ENCODE measurements at regions not wholly inside any gene's neighbourhood (a gene's known extent, or its start where the extent isn't known, plus 50 kb on each side); places are given as distances from the start of the nearest gene placed in this dataset.

DNA sequence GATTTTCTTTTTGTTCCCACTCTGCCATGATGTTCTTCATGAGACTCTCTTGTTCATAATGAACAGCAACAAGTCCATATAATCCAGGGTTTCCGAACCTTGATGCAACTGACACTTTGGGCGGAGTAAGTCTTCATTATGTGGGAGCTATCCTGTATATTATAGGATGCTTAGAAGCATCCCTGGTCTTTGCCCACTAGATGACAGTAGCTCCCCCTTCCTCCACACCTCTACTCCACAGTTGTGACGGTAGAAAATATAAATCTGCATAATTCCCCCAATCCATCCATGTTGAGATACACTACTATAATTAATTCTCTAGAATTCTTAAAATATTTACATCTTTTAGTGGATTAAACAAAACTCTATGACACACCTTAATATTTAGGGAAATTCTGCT, 482.2 kb upstream of the CELF4 start:
- DNase-seq, result no peak

DNA sequence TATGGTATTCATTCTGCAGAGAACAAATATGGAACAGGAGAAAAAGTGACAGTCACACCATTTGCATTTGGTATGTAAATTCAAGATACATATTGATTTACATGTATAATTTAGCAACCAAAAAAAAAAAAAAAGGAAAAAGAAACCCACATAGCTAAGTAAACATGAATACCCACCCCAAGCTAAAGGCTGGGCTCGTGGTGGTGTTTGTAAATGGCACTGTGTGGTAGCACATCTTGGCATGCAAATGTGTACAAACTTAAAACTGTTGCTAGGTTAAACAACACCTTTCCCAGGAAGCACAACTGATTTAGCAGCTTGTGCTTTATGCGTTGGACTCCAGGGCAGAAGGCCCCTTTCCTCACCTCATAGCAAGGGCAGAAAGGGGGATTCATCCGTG, 481.1 kb upstream of the CELF4 start:
- no peak for DNase-seq

DNA sequence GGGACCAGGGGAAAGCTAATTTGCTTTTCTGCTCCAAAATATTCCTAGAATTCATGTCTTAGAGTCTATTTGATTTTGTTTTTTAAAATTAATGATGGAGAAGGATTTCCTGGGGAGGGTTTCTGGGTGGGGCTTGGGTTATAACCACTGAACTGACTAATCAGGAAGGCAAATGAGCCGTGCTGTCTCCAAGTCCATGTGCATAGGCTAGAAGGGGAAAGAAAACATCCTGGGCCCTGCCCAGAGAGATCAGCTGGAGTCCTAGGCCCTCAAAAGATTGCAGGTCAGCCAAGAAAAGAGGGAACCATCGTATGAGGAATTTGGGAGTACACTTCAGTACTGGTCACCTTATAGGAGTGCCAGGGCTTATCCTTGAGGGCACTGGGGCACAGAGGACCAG, 480.2 kb upstream of the CELF4 start:
- DNase-seq, result no peak

DNA sequence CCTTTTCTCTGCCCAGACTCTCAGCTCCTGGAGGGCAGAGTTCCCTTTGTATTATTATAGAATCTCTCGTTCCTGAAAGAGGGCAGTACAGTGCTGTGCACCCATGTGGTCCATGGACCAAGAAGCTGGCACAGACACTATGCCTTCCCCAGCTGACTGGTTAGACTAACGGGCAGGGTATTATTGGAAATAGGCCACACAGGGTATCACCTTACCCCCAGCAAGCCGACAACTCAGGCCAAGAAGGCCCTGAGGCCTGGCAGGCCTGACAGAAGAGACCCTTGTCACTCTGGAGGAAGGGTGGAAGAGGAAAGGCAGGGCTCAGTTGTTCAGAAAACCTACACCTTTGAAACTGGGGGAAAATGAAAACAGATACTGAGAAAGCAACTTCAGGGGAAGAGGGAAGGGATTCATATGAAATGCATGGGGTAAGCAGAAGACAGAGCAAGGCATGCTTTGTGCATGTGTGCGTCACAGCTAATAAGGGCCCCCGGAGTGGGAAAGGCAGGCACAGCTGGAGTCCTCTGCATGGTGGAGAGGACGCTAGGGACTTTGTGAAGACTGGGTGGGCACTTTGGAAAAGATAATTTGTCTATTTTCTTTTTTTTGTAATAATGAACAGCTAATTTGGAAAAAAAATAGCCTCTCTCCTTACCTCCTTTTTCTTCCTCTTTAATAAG, 476.8 kb upstream of the CELF4 start:
- no peak for DNase-seq

DNA sequence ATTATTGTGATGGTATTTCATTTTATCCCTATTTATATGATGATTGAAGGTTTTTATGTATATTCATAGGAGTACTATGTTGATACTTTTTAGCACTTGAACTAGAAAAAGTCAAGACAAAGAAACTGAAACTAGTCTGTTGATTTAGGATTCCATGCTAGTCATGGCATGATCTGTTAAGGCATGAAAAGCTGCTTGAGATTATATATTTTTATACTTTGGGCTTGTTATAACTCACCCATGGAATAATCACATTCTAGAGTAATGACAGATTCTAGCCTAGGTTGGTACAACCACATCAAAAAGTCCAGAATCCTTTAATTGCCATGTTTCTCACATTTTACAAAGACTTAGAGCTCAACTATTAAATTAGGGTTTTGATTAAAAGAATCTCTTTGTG, 472.6 kb upstream of the CELF4 start:
- DNase-seq, result no peak

DNA sequence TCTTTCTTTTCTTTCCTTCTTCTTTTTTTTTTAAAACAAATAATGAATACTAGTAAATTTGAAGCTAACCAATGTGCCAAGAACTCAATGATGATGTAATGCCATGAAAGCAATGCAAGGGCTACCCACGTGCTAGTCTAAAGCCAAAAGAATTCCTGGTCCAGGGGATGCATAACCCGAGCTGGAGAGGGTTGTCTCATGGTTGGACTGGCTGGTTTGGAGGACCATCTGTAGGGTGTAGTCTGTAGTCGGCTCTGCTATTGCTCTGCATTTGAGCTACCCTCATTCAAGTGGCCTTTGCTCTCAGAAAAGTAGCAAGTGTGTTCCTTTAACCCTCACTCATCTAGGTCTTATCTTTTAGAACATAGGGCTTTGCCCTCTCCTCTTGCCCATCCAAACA, 469.6 kb upstream of the CELF4 start:
- DNase-seq, result no peak

DNA sequence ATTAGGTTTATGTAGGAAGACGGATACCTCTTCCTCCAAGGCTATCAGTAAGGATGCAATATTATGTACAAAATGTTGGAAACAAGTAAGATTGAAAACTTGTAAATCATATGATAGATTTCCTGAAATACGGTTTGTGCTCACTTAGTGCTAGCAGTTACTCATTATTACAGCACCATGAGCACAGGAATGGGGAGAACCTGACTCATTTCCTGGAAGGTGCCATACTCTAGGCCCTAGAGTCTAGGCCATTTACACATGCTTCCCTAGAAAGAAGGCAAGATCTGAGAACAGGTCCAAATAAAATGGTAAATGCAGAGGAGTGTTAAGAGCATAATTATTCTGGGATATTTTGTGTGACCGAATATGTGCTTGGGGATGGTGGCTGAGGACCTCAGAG, 467.7 kb upstream of the CELF4 start:
- DNase-seq, result no peak

DNA sequence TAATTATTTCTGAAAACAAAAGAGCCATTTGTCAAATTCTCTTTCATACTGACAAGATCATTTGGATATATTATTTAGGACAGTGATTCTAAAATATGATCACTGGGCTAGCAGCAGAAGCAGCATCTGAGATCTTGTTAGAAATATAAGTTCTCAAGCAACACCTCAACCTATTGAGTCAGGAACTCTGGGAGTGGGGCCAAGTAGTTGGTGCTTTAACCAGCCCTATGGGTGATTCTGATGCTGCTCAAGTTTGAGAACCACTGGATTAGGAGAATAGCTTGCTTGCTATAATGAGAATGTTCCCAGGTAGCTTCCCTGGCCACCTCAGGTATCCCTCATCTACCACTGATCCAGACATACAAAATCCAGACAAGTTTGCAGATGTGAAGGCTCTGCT, 466.9 kb upstream of the CELF4 start:
- no peak for DNase-seq

DNA sequence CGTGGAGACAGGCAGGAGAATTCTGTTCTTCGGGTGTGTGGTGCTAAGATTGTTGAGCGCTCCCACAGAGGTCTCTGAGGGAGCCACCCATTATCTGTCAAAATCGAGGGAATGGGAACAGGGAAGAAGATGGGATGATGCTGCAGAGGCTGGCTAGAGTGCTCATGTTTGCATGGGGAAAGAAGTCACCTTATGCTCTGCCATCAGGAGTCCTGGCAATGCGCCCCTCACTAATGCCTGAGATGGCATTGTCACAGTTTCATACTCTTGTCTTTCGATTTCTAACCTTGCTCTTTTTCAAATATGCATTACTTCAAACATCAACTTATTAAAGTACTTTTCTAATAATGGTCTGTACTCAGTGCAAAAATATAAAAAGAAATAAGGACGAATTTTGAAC, 463.3 kb upstream of the CELF4 start:
- DNase-seq, result no peak

DNA sequence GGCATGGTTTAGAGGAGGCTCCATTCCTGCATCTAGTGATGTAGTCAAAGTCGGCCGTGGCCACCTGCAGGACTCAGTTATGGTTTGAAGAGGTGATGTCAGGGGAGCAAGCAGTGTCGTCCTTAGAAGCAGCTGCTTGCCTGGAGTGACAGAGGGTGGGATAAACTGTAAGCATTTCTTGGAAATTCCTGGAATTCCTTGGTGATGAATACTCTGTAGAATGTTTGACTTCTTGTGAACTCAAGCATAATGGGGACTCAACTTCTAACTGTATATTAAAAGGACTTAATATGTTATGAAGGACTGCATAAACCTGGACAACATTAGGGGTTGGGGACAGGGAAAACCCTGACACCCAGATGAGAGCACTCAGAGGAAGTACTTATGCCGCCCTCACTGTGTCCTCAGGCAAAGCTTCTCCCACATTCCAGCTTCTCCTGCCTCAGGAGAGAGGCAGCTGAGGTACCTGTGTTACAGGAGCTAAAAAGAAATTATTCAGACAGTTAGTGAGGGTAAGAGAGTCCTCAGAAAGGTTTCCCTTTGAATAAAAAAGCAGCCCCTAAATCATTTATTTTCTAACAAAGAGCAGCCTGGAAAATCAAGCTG, 459.9 kb upstream of the CELF4 start:
- DNase-seq, result no peak

DNA sequence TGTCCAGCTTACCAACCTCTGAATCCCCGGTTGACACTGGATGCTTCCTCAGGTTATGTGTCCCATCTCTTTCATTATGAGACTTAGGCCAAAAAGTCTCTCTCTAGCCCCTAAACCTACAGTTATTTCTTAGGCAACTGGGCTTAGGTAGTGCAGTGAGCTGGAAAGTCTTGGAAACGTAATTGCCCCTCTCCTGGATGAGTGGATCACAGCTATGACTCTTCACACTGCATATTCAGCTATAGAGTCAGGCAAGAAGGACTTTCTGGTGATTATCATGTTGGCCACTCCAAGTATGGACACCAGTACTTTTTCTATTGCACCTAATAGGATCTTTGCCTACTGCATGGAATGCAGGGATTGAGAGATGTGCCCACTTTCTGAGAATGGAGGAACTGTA, 458.3 kb upstream of the CELF4 start:
- no peak for DNase-seq

DNA sequence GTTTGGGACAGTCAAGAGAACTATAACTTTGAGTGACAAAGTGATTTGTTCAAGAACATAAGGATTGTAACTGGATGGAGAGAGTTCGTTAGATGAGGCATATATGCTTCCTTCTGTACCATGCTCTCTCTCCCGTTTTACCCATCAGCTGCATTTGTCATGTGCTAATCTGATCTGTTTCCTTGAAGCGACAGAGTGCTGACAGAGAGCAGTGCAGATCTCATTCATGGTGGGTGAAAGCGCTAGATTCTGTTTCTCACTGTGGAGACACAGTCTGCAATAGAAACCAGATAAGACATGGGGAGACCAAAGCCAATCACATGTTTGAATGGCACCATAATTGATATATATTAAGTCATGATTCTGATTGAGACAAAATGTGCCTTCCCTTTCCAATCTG, 456.6 kb upstream of the CELF4 start:
- DNase-seq, result no peak

DNA sequence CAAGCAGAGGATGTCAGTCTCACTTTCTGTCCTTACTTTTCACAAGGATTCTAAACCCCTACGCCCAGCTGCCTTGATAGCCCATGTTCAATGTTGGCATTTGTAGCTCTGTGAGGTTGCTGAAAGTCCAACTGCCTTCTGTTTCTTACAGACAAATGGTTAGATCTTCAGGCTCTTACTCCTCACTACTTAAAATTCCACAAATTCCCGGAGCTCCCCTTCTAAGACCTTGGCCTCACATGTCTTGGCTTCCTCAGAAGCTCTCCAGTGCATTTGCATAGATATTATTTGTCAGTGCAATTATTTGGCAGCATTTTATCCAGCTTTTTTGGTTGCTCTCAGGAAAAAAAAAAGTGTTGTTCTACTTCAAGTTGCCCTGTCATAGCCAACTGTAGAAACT, 453.7 kb upstream of the CELF4 start:
- no peak for DNase-seq

DNA sequence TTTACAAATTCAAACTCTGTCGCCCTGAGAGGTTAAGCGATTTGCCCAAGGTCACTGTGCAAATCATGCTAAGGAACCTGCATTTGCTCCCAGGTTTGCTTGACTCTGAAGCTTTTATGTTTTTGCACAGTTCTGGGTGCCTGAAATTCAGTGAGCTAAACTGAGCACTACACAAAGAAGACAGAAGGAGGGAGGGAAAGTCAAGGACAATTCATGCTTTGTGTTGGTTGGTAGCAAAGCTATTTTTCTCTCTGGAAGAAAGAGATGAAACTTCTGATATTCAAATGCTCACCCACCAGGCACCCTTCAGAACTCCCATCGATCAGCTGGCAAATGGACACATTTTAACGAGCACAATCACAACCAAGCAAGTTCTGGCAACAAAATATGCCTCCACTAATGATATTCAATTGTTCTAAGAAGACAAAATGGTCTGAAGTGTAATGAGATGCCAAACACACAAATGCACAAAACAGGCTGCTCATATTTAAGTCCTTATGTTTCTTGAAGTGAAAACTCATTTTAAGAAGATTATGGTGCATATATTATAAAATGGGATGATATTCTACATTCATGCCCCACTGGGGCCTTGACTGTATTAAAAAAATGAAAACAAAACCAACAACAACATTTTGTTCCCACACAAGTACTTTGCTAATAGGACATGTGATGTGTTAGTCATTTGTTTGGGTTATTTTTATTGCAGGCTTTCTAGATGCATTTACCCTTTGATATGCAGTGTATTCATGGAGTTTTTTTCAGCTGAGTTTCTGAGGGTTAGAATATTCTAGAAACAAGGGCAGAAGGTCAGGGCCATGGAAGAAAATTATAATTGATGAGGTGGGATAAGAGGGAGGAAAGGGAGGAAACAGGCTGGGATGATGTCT, 445.6 kb upstream of the CELF4 start:
- no peak for DNase-seq

DNA sequence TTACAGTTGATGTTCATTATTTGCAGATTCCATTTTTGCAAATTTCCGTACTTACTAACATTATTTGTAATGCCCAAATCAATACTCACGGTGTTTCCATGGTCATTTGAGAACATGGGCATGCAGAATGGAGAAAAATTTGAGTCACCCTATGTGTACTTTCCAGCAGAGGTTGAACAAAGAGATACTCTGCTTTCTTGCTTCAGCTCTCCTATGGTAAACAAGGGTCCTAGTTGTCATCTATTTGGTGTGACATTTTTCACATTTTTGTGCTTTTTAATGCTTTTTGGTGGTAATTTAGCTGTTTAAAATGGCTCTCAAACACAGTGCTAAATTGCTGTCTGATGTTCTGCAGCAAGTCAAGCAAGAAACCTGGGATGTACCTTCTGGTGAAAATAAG, 444.4 kb upstream of the CELF4 start:
- no peak for DNase-seq

DNA sequence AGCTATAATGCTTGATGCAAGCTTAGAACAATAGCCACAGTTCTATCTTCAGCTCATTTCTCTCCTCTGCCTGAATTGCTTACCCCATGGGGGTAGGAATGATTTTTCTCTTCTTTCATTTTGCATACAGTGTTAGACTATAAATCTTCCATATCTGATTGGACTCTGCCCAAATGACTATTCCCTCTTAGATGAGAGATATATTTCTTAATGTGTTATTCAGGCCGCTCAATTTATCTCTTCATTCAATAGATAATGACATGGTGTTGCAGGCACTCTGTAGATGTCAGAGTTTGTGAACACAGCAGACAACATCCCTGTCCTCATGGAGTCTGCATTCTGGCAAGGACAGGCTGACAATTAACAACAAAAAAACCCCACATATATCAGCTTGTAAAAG, 443.7 kb upstream of the CELF4 start:
- DNase-seq, result no peak

DNA sequence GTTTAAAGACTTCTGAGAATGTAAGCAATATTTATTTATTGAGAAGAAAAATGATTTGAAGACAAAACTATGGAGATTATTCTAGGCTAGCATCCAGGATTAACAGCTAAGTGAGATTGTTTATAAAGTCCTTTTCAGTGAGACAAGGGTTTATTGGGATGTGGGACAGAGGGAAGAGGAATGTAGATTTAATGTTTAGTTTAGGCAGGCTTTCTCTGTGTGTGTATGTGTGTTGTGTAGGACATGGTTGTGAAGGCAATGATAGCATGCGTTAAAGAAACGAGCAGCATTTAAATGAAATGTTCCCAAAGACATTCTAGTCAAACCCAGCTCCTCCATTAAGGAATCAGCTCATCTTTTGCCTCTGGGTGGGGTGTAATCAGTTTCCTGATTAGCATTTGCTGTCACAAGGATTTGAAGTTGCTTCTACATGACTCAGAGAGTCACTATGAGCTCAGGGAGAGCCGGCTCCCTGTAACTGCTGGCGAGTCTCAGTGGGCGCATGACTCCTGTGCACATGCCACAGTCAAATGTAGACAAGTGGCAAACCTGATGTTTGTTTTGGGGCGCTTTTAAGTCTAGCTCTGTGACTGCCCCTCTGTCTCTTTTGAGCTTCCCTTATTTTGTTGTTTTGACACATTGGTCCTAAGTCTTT, 442.2 kb upstream of the CELF4 start:
- DNase-seq, result no peak

DNA sequence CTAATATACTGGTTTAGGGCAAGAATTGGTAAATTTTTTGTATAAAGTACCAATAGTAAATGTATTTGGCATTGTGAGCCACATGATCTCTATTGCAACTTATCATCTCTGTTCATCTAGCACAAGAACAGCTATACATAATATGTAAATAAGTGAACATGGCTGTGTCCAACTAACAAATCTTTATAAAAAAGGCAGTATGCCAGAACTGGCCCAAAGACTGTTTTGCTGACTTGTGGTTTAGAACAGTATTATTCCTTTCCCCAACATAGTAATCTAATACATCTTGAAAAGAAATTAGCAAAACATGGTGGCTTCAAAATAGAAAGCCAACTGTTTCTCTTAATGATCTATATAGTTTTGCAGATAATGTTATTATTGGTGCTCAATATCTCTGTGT, 441.4 kb upstream of the CELF4 start:
- DNase-seq, result no peak

DNA sequence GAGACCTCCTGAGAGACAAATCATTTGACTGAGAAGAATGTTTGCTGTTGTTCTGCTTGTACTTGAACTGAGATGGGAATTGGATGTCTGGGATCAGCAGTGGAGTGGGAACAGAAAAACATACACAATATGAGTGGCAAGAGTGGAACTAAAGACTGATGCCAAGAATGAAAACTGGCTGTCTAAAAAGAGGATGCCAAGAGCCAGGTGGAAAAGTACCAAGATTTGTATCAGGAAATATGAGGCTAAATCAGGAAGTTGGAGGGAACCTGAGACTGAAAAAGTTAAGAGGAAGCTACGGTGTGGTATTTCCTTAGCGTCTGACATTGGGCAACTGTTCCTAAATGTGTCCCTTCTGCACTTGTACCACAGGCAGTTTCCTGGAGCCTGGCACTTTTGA, 440.9 kb upstream of the CELF4 start:
- DNase-seq, result no peak

DNA sequence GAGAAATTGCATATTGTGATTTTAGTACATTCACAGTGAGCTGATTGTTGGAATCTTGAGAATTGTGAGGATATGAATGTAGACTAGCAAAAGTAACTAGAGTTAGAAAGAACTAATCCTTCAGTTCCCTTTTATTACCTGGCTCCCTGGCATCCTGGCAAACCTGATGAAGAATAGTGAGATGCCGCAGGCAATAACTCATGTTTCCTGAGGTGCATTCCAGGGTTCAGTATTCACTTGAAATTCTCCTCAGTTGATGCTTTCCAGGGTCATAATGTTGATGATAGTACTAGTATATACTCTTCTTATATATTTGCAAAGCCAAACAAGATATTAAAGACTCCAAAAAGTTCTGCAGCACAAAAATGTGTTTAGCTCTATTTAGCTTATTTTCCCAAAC, 432.1 kb upstream of the CELF4 start:
- DNase-seq, result no peak

DNA sequence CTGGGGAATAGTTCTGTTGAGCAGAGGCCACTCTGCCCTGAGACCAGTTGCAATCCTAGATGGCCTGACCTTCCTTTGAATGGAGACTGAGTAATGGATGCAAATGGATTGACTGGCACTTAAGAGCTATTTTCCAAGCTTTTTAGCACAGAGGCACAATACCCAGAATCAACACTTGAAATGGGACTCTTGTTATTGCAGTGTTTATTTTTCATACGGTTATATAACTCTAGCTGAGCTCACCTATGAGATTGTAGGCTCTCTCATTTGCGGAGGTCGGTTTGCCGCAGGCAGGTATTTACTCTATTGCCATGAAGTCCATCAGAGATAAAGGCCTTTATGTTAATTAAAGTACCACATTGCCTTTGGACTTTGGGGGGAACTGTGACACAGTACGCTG, 422.3 kb upstream of the CELF4 start:
- DNase-seq, result no peak

DNA sequence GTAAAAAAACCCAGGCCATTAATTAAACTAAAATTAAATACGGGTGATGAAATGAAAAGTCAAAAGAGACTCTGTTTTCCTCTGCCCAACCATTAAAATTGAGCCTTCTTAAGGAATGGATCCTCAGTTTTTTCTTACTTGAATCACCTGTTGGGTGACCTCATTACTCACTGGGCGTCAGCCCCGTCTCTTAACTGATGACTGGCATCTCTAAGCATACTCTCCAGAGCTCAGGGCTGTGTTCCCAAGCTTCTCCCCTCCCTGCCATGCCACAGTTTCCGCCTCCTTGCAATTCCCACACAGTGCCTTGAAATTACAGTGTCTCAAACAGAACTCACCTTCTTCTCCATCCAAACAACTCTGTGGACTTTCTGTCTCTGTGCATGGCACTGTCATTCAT, 421.1 kb upstream of the CELF4 start:
- DNase-seq, result no peak

DNA sequence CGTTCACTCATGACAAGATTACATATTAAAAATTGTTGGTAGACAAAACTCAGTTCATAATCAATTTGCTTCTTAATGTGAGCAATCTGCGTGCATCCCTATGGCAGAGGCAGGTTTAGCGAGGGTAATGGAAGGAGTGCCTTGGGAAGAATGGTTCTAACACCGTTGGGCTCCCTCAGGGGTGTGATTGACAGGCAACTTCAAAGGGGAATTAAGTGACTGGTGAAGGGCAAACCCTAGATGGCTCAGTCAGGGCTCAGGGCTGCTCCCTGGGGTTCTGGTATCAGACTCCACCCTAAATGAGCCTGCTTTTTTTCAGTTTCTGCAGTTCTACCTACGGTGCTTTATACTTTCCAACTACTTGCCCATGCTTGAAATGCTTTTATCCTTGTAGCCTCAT, 419.5 kb upstream of the CELF4 start:
- DNase-seq, result no peak

DNA sequence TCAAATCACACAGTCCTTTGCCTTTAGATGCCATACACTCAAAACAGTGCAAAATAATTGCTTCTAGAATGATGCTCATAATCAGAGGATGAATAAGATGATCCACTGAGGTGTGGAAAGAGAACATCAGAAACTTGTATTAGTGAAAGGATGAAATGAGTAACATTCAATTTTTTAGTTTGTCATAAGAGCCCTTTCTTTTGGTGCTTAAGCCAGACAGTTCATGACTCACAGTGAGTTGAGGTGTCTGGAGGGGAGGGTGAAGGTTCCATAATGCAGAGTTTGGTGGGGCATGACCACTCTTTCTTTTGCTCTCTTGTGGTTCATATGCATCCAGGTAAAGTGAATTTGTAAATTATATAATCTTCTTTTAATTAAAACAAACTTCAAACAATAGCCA, 415.0 kb upstream of the CELF4 start:
- no peak for DNase-seq

All from femur (tissue), 1 donor.